WTC11 (cell line): ENCODE measurements at regions not wholly inside any gene's neighbourhood (a gene's known extent, or its start where the extent isn't known, plus 50 kb on each side); places are given as distances from the start of the nearest gene placed in this dataset.

Experiments used
- ATAC-seq: fragments of 200-7000 bp; cut with Tn5 transposase; 2 replicates; pipeline ENCODE4 v1.10.0; 2021; ENCODE audit warnings: mild to moderate bottlenecking, moderate library complexity
- CTCF ChIA-PET: fragments of 300-600 bp; sonication (Branson Sonifier 250); formaldehyde crosslinking; loops from one replicate; lab custom pipeline; 2021; ENCODE audit warnings: antibody characterized with exemption; lab: Charles Lee
- POLR2A ChIA-PET: fragments of 350-600 bp; sonication (Branson Sonifier 250); formaldehyde crosslinking; loops from one replicate; lab custom pipeline; 2021; ENCODE audit warnings: antibody characterized with exemption; lab: Charles Lee
- DNase-seq: peaks from one replicate; pipeline ENCODE4 v3.0.0; 2021; ENCODE audit warnings: low spot score
- H3K27ac Mint-ChIP-seq: 2 replicates; pipeline ENCODE4 v1.8.0; 2021; ENCODE audit warnings: mixed read lengths
- H3K27me3 Mint-ChIP-seq: 2 replicates; pipeline ENCODE4 v1.8.0; 2021; ENCODE audit warnings: low read depth, mild to moderate bottlenecking, moderate library complexity, mixed read lengths
- H3K36me3 Mint-ChIP-seq: 2 replicates; pipeline ENCODE4 v1.8.0; 2021; ENCODE audit warnings: mixed read lengths
- H3K4me1 Mint-ChIP-seq: 2 replicates; pipeline ENCODE4 v1.8.0; 2022; ENCODE audit warnings: mixed read lengths
- H3K4me3 Mint-ChIP-seq: 2 replicates; pipeline ENCODE4 v1.8.0; 2021; ENCODE audit warnings: mild to moderate bottlenecking, moderate library complexity, mixed read lengths
- H3K9me3 Mint-ChIP-seq: 2 replicates; pipeline ENCODE4 v1.8.0; 2021; ENCODE audit warnings: mixed read lengths
- ATF1 ChIP-seq: sonication (generic); formaldehyde crosslinking; IDR thresholded peaks from 2 replicates; pipeline ENCODE4 v1.8.1; 2023; ENCODE audit warnings: mild to moderate bottlenecking, moderate library complexity, missing genetic modification reagents
- ATF3 ChIP-seq: sonication (generic); formaldehyde crosslinking; conservative IDR thresholded peaks from 2 replicates; pipeline ENCODE4 v1.8.1; 2022; ENCODE audit warnings: mild to moderate bottlenecking, missing genetic modification reagents
- CBFB ChIP-seq: sonication (generic); formaldehyde crosslinking; IDR thresholded peaks from 2 replicates; pipeline ENCODE4 v1.8.1; 2022; ENCODE audit warnings: mild to moderate bottlenecking, low read depth, missing genetic modification reagents
- FOXJ3 ChIP-seq: sonication (generic); formaldehyde crosslinking; IDR thresholded peaks from 2 replicates; pipeline ENCODE4 v1.9.0; 2021; ENCODE audit warnings: missing genetic modification reagents, mild to moderate bottlenecking, borderline replicate concordance
- FOXP1 ChIP-seq: sonication (generic); formaldehyde crosslinking; IDR thresholded peaks from 2 replicates; pipeline ENCODE4 v1.8.0; 2022; ENCODE audit warnings: missing genetic modification reagents, mild to moderate bottlenecking, moderate library complexity, borderline replicate concordance
- TCF7 ChIP-seq: sonication (generic); formaldehyde crosslinking; IDR thresholded peaks from 2 replicates; pipeline ENCODE4 v1.8.0; 2022; ENCODE audit warnings: mild to moderate bottlenecking, low read depth, missing genetic modification reagents, moderate library complexity
- USF2 ChIP-seq: sonication (generic); formaldehyde crosslinking; IDR thresholded peaks from 2 replicates; pipeline ENCODE4 v1.8.1; 2023; ENCODE audit warnings: mild to moderate bottlenecking, missing genetic modification reagents, moderate library complexity
- ZBTB21 ChIP-seq: sonication (generic); formaldehyde crosslinking; IDR thresholded peaks from 2 replicates; pipeline ENCODE4 v1.8.1; 2023; ENCODE audit warnings: mild to moderate bottlenecking, missing genetic modification reagents, borderline replicate concordance
- ZNF121 ChIP-seq: sonication (generic); formaldehyde crosslinking; IDR thresholded peaks from 2 replicates; pipeline ENCODE4 v1.8.0; 2023; ENCODE audit warnings: missing genetic modification reagents
- ZNF219 ChIP-seq: sonication (generic); formaldehyde crosslinking; IDR thresholded peaks from 2 replicates; pipeline ENCODE4 v1.8.0; 2023; ENCODE audit warnings: missing genetic modification reagents, mild to moderate bottlenecking, borderline replicate concordance
- ZNF671 ChIP-seq: fragments of 250-450 bp; sonication (Bioruptor Pico); IDR thresholded peaks from 2 replicates; pipeline ENCODE4 v1.8.0; 2021; ENCODE audit warnings: mild to moderate bottlenecking
- TF ChIP-seq, protein P1 (sequence below): sonication (generic); formaldehyde crosslinking; IDR thresholded peaks from 2 replicates; pipeline ENCODE4 v1.8.1; 2022; ENCODE audit warnings: missing genetic modification reagents, borderline replicate concordance
- TF ChIP-seq, protein P2 (sequence below): sonication (generic); formaldehyde crosslinking; IDR thresholded peaks from 2 replicates; pipeline ENCODE4 v1.8.0; 2022; ENCODE audit warnings: mild to moderate bottlenecking, missing genetic modification reagents
- TF ChIP-seq, protein P3 (sequence below): sonication (generic); formaldehyde crosslinking; IDR thresholded peaks from 2 replicates; pipeline ENCODE4 v1.8.0; 2022; ENCODE audit warnings: missing genetic modification reagents

DNA sequence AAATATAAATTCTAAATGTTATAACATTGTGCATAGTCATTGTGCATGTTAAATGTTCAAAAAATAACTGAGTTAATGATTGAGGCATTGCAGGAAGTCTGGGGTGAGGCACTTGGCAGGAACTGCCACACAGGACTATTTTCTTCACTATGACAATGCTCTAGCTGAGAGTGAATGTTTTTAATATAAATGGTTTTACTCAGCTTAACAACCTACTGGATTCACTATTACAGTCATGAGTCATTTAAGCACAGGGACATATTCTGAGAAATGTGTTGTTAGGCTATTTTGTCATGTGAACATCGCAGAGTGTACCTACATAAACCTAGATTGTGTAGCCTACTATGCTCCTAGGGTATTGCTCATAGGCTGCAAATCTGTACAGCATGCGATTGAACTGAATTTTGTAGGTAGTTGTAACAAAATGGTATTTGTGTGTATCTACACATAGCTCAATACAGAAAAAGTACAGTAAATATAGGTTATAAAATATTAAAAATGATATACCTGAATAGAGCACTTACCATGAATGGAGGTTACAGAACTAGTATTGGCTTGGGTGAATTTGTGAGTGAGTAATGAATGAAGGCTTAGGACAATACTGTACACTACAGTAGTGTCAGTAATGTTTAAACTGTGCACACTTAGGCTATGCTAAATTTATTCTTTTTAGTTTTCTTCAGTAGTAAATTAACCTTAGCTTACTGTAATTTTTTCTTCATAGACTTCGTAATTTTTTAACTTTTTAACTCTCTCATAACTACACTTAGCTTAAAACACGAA lies 346.1 kb upstream of the PTGER4 start (continued):
- TF ChIP-seq, protein P1, sequence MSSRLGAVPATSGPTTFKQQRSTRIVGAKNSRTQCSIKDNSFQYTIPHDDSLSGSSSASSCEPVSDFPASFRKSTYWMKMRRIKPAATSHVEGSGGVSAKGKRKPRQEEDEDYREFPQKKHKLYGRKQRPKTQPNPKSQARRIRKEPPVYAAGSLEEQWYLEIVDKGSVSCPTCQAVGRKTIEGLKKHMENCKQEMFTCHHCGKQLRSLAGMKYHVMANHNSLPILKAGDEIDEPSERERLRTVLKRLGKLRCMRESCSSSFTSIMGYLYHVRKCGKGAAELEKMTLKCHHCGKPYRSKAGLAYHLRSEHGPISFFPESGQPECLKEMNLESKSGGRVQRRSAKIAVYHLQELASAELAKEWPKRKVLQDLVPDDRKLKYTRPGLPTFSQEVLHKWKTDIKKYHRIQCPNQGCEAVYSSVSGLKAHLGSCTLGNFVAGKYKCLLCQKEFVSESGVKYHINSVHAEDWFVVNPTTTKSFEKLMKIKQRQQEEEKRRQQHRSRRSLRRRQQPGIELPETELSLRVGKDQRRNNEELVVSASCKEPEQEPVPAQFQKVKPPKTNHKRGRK (CRISPR knock-in tag) = no peak

- Mint-ChIP-seq H3K27ac (no peak overlapping the region), H3K27me3 (no peaks in the 10 kb centered on the region), H3K4me3 (no peak overlapping the region), H3K36me3 (no peaks in the 10 kb centered on the region), H3K4me1 (no peaks in the 10 kb centered on the region), H3K9me3 (peaks cover 16% of the 10 kb centered on the region; the same call in 1 of the 2 replicates)
- ATAC-seq (no peak), DNase-seq (no peak)
- ChIA-PET CTCF (no interaction called here), POLR2A (no interaction called here)
- TF ChIP-seq ATF1 (CRISPR knock-in tag) (no peak), FOXP1 (CRISPR knock-in tag) (no peak), TCF7 (CRISPR knock-in tag) (no peak), ZBTB21 (CRISPR knock-in tag) (no peak), FOXJ3 (CRISPR knock-in tag) (no peak)
- TF ChIP-seq, protein P2, sequence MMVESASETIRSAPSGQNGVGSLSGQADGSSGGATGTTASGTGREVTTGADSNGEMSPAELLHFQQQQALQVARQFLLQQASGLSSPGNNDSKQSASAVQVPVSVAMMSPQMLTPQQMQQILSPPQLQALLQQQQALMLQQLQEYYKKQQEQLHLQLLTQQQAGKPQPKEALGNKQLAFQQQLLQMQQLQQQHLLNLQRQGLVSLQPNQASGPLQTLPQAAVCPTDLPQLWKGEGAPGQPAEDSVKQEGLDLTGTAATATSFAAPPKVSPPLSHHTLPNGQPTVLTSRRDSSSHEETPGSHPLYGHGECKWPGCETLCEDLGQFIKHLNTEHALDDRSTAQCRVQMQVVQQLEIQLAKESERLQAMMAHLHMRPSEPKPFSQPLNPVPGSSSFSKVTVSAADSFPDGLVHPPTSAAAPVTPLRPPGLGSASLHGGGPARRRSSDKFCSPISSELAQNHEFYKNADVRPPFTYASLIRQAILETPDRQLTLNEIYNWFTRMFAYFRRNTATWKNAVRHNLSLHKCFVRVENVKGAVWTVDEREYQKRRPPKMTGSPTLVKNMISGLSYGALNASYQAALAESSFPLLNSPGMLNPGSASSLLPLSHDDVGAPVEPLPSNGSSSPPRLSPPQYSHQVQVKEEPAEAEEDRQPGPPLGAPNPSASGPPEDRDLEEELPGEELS (CRISPR knock-in tag) = no peak
- TF ChIP-seq, protein P3, sequence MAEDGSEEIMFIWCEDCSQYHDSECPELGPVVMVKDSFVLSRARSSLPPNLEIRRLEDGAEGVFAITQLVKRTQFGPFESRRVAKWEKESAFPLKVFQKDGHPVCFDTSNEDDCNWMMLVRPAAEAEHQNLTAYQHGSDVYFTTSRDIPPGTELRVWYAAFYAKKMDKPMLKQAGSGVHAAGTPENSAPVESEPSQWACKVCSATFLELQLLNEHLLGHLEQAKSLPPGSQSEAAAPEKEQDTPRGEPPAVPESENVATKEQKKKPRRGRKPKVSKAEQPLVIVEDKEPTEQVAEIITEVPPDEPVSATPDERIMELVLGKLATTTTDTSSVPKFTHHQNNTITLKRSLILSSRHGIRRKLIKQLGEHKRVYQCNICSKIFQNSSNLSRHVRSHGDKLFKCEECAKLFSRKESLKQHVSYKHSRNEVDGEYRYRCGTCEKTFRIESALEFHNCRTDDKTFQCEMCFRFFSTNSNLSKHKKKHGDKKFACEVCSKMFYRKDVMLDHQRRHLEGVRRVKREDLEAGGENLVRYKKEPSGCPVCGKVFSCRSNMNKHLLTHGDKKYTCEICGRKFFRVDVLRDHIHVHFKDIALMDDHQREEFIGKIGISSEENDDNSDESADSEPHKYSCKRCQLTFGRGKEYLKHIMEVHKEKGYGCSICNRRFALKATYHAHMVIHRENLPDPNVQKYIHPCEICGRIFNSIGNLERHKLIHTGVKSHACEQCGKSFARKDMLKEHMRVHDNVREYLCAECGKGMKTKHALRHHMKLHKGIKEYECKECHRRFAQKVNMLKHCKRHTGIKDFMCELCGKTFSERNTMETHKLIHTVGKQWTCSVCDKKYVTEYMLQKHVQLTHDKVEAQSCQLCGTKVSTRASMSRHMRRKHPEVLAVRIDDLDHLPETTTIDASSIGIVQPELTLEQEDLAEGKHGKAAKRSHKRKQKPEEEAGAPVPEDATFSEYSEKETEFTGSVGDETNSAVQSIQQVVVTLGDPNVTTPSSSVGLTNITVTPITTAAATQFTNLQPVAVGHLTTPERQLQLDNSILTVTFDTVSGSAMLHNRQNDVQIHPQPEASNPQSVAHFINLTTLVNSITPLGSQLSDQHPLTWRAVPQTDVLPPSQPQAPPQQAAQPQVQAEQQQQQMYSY = no peak
Measured at GRCh38 chr5:40332970-40333369, 346.7 kb upstream of the PTGER4 start.

- DNase-seq = no peak
- no peaks in the 10 kb centered on the region for H3K36me3 Mint-ChIP-seq
- TF ChIP-seq ATF3 (CRISPR knock-in tag) (no peak), USF2 (CRISPR knock-in tag) (no peak), ZNF219 (no peak), CBFB (no peak), ZNF121 (CRISPR knock-in tag) (no peak), ZNF671 (CRISPR knock-in tag) (no peak)
- TF ChIP-seq, all 79 proteins: peak for 0
- H3K27me3 Mint-ChIP-seq = no peaks in the 10 kb centered on the region
- ATAC-seq = no peak
- H3K4me1 Mint-ChIP-seq = no peaks in the 10 kb centered on the region
- ChIA-PET POLR2A (no interaction called here), CTCF (no interaction called here)
- peaks cover 14% of the 10 kb centered on the region; the same call in 1 of the 2 replicates for H3K9me3 Mint-ChIP-seq
- H3K4me3 Mint-ChIP-seq = no peak overlapping the region
- no peak overlapping the region for H3K27ac Mint-ChIP-seq
Measured at GRCh38 chr5:40331616-40332015, 348.1 kb upstream of the PTGER4 start.
